HG03457 (cell line): ENCODE measurements at regions not wholly inside any gene's neighbourhood (a gene's known extent, or its start where the extent isn't known, plus 50 kb on each side); places are given as distances from the start of the nearest gene placed in this dataset.

Source experiments
- ATAC-seq: cut with Tn5 transposase; IDR thresholded peaks from one replicate; pipeline ENCODE4 v1.9.1; 2021; ENCODE audit warnings: moderate number of reproducible peaks; ENCODE audit not compliant: unreplicated experiment

DNA sequence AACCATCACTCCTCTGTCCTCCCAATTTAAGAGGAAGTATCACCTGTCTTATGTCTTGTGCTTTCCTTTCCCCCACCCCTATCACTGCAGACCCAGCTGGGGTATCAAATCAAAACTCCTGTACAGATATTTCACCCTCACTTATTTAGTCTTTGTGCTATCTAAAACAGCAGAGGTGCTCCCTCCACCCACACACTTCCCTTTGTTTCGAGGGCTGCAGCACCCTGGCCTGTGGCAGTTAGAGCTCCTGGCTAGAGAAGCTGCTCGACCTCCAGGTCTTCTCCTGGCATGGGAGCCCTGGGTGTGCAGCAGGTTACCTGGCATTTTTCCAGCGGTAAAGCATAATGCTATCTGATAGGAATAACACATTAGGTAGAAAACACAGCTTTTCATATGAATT is 181.4 kb upstream of the BCL6 start:
- ATAC-seq: no peak

DNA sequence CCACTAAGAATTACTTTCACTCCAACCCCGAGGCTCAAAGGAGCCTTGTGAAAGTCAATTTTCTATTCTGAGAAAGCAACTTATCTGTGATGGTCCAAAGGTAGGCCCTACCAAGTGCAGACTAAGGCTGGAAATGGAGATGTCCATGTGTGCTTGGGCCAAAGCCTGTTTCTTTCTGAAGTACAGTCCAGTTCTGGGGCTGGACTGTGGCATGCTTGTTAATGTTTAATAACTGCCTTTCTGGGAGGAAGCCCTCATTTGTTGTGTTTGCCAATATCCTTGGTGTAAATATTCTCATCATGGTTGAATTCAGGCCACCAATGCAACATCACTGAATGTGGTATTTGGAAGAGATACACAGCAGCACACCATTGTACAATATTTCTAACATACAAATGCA is 182.3 kb upstream of the BCL6 start:
- no peak for ATAC-seq

DNA sequence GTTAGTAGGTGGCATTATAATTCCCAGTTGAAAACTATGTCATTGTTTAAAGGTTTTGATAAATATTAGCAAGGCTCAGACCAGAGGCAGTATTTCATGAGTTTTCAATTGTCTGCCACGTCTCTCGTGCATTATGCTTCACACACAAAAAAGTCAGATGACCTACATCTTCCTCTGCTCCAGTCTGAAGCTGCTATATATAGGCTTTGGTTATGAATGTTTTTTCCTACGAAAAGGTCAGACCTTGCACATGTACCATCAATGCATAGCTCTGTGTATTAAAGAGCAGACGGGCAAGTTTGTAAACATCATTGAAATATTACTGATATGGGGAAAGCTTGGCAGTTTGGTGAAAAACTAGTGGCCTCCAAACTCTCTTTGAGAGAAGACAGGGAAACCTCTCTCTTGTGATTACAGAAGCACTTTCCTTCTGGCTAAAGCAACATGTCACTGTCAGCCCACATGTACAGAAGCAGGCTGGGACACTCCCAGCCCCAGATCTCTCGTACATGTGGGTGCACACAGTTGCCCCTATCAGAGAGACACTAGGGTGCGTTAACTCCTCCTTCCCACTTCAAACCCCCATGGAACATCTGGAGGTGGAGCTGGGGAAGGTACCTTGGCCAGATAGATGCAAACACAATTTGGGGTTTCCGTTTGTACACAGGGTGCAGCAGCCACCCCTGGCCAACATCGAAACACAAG is 184.0 kb upstream of the BCL6 start:
- ATAC-seq: no peak

DNA sequence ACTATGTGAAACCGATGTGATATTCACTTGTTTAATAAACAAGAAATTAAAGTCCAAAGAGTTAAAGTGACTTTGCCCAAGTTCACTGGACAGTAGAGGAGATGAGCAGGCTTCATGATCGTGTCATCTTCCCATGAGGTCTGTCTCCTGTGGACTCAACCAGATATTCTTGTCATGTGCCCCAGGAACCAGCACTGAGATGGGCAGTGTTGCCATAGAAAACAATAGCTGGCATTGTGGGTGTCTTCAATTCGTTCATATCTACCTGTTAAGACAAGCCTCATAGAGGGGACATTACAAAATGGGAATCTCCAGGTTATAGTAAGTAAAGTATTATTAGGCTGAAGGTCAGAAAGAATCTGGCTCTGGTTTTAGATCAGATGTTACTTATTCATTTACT is 184.8 kb upstream of the BCL6 start:
- ATAC-seq: no peak

DNA sequence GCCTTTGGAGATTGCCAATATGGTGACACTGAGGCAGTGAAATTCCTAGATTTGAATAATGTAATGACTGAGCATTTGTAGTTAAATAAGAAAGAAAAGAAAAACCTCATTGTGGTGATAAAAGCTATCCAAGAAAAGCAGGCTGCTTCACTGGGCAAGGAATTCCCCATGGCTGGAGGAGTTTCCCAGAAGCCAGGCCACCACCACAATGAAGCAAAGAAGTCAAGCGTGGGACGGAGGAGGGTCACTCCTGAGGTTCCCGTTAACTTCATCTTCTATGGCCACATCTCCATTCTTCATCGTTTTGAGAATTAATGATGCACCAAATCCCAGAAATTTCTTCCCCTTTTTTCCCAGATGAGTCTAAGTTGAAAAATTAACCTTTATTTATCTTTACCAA is 185.8 kb upstream of the BCL6 start:
- no peak for ATAC-seq

DNA sequence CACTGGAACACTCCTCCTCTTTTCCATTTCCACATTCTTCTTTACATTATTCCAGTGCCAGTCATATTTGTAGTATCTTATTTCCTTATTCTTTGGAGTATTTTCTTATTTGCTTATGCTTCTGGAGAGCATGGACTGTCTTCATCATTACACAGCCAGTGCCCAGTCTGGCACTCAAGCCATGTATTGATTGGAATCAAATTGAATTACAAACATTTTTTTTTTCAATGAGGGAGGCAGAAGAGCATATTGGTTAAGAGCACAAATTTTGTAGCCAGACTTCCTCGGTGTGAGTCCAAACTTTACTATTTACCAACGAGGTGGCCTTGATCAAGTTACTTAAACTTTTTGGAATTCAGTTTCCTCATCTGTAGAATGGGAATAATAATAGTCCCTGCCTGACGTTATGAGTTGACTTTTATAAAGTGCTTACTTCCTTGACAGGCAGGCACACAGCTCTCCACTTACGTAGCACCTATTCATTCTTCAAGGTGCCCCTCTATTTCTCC is 186.6 kb upstream of the BCL6 start:
- ATAC-seq: no peak

DNA sequence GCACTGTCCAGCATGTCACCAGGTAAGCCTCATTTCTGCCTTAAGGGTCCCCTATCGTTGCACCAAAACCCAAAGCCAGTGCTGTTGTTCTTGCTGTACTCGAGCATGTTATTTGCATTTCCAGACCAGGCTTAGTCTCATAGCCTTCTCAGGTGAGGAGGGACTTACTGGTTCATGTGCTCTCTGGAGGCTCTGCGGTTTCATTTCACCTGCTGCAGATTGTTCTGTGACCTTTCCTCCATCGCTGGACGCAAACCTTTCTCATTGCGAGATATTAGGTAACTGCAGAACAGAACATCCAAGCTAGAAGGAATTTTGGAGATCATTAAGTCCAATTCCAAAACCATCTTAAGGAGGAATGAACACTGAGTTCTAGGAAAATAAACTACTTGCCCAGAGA is 187.3 kb upstream of the BCL6 start:
- ATAC-seq: no peak

DNA sequence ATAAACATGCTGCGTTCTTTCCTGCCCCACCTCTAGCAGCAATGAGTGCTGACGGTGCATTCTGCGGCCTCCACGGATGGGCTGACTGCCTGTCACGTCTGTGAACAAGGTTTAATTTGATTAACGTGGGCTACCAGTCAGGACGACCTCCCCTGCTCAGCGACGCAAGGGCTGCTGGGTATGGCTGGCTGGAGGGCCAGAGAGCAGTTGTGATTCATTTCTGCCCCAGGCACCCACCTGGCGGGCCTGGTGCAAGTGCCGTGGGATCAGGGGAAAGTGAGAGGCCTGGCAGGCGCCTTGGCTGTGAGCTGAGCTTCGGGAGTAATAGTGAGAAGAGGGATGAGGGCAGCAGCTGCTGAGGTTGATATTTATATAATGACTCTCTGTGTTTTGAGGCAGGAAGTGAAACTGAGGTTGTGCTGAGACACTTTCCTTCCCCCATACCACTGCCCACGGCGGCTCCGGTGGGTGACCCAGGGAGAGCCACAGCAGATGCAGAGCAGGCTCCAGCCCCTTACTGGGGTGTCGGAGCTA is 190.4 kb upstream of the BCL6 start:
- peak; percentile 94 for ATAC-seq

DNA sequence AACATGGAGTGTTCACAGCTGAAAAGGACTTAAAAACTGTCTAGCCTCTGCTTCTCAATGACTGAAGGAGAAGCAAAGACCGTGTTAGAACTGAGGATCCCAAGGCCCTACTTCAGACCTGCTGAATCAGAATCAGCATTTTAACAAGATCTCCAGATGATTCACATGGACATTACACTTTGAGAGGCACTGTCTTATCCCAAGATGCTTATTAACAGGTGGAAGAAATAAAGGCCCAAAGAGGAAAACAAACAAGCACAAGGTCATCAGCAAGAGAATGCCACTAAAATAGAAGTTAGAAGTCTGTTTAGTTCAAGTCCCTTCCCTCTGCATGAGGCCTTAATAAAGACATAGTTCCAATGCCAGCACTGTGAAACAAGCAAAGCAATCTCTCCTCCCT is 191.4 kb upstream of the BCL6 start:
- no peak for ATAC-seq

DNA sequence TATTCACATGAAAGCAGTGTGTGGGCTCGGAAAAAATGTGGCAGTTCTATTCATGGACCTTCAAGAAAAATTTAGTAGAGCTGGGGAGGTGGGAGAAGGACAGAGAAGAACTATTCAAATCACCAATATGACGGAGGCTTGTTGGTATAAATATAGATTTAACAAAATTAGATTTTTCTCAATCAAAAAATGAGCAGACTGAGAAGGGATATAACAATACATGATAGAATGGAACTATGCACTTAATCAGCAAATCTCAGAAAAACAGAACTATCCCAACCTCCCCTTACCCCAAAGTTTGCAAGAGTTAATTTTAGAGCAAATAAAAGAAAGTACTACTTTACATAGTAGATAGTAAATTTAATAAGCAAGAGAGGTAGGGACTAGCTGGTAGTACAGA is 194.6 kb upstream of the BCL6 start:
- no peak for ATAC-seq

DNA sequence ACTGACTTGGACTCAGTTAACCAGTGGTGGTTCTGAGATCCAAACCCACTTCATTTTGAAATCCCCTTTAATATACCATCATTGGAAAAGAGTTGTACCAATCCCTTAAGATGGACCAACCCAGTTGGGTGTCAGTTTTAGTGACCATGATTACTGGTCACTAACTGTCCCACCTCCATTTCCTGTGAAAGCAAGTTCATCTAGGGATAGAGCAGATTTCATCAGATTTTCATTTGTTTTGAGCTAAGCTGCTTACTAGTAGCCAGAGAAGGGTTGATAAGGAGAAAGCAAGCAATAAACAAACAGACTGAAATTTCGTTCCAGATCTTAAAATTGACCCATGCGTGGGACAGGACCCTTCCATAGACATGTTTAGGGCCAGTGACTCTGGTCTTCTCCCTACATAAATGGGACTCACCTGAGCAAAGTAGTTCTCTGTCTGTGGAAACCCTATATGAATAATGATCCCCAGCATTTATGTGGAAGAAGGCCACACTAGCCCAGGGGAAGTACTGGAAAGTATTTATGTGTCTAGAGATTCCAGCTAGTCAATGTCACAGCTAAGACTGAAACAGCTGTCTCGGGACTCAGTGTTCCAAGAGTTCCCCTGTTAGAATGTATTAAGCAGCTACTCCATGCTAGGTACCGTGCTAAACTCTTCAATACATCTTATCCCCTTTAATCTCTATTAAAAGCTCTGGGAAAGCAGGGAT is 196.0 kb upstream of the BCL6 start:
- ATAC-seq: no peak

DNA sequence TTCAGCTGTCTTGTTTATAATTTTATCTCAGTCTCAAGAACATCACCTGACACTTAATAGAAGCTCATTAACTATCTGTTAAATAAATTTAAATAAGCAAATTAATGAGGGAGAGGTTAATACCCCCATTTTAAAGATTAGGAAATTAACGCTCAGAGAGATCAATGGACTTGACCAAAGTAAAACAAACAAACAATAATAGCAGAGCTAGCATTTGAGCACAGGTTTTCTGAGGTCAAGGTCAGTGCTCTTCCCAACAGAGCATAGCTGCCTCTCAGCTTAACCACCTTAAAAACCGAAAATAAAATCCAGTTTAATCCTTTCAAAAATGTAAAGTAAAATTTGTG is 196.6 kb upstream of the BCL6 start:
- ATAC-seq: no peak

DNA sequence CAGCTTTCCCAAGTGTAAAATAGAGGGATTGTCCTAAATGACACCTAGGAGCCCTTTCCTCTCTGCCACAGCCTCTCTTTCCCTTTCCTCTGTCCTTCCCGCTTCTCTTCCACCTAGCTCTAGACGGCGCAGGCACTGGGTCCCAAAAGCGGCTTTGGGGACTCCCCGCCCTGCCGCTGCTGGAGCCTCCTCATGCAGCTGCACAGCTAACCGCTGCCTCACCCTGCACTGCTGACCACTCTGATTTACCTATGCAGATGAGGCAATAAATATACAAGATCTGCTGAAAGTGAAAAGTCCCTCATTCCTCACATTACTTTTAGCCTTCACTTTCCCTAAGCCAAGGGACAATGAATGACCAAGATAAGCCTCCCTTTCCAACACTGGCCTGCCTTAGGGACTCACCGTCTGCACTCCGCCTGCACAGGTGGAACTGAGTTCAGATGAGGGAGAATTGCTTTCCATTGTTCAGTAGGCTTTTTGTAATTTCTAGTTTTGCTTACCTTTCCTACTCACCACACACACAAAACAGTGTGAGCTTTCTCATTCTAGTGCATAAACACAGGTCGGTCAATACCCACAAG is 197.5 kb upstream of the BCL6 start:
- ATAC-seq: no peak

DNA sequence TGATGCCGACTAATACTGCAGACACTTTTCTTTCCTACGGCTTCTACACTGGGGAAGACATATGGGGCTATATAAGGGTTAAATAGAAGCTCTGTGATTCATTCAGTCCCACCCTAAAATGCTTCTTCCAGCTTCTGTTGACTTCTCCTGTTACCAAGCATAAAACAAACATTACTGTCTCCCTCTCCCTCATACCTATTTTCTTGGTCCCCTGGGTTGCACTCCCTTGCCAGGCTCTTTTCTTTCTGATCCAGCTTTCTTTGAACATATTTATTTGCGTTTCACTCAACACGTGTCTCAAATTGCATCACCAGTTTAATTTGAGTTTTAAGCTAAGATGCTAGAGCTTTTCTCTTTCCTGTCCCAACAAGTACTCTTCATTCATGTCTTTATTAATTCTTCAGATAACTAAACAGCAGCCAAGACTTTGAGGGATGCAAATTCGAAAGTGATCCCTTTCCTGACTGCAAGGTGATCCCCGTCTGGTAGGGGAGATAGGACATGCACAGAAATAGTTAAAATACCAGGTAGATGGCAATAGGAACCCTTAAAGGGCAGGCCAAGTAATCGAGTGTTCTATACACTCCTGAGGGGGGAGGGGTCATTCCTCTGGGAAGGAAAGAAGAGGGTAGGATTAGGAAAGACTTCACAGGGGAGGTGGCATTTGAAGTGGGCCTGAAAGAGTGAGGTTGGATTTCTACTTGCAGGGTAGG is 198.6 kb upstream of the BCL6 start:
- ATAC-seq: no peak

DNA sequence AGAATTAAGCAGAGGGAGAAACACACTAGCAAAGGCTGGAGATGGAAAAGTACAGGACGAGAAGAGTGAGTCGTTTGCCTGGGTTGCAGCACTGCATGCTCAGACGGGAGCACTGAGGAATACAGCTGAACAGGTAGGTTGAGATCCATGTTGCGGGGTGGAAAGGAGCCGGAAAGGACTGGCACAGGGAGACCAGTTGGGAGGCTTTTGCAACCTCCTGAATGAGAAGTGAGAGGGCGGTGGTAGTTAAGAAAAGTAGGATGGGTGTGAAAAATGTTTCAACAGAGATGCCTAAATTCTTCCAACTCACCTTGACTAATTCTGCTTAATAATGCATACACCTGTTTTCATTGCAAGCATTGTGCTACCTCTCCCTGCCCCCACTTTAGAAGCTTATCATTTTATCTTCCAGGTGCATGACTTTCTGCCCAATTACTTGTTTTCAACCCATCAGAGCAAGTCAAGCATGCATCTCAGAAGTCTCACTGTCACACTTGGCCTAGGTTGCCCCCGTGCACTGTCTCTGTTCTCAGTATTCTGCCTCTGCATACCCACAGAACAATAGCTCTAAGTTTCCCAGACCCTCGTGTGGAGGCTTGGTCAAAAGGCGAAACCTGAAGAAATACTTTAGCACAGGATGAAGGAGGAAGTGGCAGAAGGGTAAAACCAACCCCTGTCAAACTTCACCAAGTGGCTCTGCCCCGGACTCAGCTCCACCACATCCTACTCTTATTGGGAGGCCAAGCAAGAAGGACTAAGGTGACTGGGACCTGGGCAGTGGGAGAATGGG is 199.3 kb upstream of the BCL6 start:
- no peak for ATAC-seq

DNA sequence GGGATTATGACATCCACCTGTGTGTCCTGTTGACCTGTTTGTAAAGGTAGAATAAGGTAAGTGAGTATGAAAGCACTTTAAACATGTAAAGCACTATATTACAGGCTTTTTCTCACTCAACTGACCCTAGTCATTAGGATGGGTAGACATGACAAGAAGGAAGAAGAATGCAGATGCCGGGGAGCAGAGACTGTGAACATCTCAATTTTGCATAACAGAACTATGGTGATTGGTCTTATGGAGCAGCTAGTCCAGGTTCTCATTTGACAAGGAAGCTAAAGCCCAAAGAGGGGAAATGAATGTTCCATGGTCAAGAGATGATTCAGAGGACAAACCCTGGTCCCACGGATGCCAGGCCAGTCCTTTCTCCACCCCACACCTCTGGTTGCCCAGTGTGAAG is 200.1 kb upstream of the BCL6 start:
- no peak for ATAC-seq

DNA sequence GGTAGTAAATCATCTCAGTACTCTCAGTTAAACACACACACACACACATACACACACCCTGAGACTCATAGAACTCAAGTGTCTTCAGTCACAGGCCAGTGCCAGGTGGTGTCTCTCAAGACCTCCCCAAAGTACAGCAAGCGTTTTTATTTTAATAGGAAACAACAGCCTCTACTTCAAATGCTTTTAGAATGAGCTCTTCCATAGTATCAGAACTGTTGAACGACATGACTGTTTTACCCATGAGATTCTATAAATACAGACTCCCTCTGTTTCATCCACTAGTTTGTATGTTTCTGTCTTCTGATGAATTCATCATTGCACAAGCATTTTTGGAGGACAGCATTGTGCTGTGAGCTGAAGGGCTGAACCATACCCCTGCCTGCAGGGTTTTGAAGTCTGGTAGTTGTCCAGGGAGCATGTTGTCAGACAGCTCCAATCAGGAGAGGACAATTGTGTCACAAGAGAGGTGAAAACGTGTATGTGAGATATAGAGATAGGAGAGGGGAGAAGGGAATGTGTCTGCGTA is 201.0 kb upstream of the BCL6 start:
- no peak for ATAC-seq

DNA sequence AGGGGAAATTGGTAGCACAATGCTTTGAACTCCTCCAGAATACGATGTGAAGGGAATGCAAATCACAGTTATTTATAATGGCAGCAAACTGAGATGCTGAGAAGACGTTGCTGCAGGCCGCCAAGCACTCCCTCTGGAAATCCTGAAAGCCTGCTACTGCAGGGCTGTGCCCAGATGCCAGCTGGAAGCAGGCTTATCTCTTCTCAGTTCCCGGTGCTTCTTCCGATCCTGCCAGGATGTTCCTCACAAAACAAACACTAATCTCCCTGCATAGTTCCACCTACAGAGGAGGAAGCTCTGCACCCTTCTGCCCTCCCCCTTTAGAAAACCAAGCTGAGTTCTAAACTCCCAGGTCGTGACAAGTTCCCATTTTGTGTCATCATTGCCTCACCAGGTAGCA is 201.7 kb upstream of the BCL6 start:
- ATAC-seq: no peak

DNA sequence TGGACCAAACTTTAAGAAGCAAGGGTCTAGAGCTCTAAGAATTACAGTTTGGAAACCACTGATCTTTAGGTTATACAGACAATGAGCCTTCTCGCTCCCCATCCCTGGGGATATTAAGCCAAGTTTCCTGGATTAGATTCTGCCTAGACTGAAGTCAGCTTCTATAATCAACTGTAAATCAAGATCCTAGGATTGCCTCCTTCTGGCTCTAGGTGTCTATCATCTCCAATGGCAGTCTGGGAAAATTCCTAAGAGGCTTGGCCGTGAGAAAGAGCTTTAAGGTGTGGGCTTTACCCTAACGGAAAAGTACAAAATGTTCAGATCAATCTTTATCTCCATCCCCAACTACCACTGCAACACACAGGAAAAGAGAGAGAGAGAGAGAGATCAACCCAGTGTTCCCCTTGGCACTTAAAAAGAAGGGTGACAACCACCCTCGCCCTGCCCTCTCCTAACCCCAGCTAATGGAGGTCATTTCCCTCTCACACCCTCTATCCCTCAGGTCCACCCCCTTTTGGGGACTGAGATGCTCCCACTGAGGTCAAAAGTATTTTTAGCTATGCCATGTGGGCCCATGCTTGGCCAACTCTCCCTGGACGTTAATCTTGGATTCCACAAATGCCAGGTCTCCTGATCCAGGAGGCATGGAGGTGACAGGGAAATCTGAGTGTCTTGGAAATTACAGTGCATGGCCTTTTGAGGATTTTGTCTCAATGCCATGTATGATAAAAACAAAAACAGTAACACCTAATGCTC is 202.8 kb upstream of the BCL6 start:
- ATAC-seq: no peak
